ENCODE measurements at regions not wholly inside any gene's neighbourhood (a gene's known extent, or its start where the extent isn't known, plus 50 kb on each side); places are given as distances from the start of the nearest gene placed in this dataset.

GRCh38 chr17:33689725-33690124, 396.6 kb upstream of the ASIC2 start:
- no peak for DNase-seq (ENCODE audit: low spot score)
- Histone ChIP-seq H3K4me1 (ENCODE audit: control insufficient read depth in 4 of 4, insufficient read depth in 4 of 4, low read length in 3 of 4) (no peaks in the 10 kb centered on the region), H3K4me3 (ENCODE audit: low read depth in 1 of 3, low read length in 3 of 3) (no peak overlapping the region), H3K36me3 (ENCODE audit: control insufficient read depth in 4 of 4, insufficient read depth in 3 of 4, low read depth in 1 of 4, low read length in 3 of 4) (no peaks in the 10 kb centered on the region), H3K27me3 (ENCODE audit: control insufficient read depth in 4 of 4, insufficient read depth in 4 of 4, low read length in 3 of 4) (peaks cover 0 to 4% (median 0%) of the 10 kb centered on the region in 4 donors), H3K9ac (ENCODE audit: low read depth in 1 of 2, low read length in 2 of 2) (no peak overlapping the region), H3K27ac (ENCODE audit: low read depth in 1 of 2, low read length in 2 of 2) (no peak overlapping the region), H3K9me3 (ENCODE audit: control insufficient read depth in 4 of 4, low read length in 3 of 4) (no peaks in the 10 kb centered on the region)
- 69% methylated on average over 2 of the region's 2 CpGs for WGBS
- TF ChIP-seq NR2F2 (IDR thresholded peaks at IDR 0.05) (no peak), FOXA2 (IDR thresholded peaks at IDR 0.05) (no peak), FOXA1 (IDR thresholded peaks at IDR 0.05) (no peak), GABPA (IDR thresholded peaks at IDR 0.05 in 1 of 2, conservative IDR thresholded peaks at IDR 0.05 in 1 of 2) (no peak), HNF4A (conservative IDR thresholded peaks at IDR 0.05) (no peak), JUND (IDR thresholded peaks at IDR 0.05) (no peak), ATF3 (IDR thresholded peaks at IDR 0.05) (no peak)

GRCh38 chr17:33695431-33695830, 402.3 kb upstream of the ASIC2 start:
- Histone ChIP-seq H3K27me3 (ENCODE audit: control insufficient read depth in 4 of 4, insufficient read depth in 4 of 4, low read length in 3 of 4) (no peaks in the 10 kb centered on the region), H3K27ac (ENCODE audit: low read depth in 1 of 2, low read length in 2 of 2) (no peak overlapping the region), H3K9ac (ENCODE audit: low read depth in 1 of 2, low read length in 2 of 2) (no peak overlapping the region), H3K4me1 (ENCODE audit: control insufficient read depth in 4 of 4, insufficient read depth in 4 of 4, low read length in 3 of 4) (no peaks in the 10 kb centered on the region), H3K4me3 (ENCODE audit: low read depth in 1 of 3, low read length in 3 of 3) (no peak overlapping the region), H3K9me3 (ENCODE audit: control insufficient read depth in 4 of 4, low read length in 3 of 4) (no peaks in the 10 kb centered on the region), H3K36me3 (ENCODE audit: control insufficient read depth in 4 of 4, insufficient read depth in 3 of 4, low read depth in 1 of 4, low read length in 3 of 4) (no peaks in the 10 kb centered on the region)
- TF ChIP-seq FOXA1 (IDR thresholded peaks at IDR 0.05) (no peak), RXRA (IDR thresholded peaks at IDR 0.05) (no peak), RAD21 (IDR thresholded peaks at IDR 0.05) (no peak), GABPA (IDR thresholded peaks at IDR 0.05 in 1 of 2, conservative IDR thresholded peaks at IDR 0.05 in 1 of 2) (no peak), FOXA2 (IDR thresholded peaks at IDR 0.05) (no peak), YY1 (IDR thresholded peaks at IDR 0.05) (no peak), CTCF (IDR thresholded peaks at IDR 0.05; ENCODE audit: low read depth, low read length, missing input control) (no peak), NR2F2 (IDR thresholded peaks at IDR 0.05) (no peak), HNF4G (IDR thresholded peaks at IDR 0.05) (no peak), HNF4A (conservative IDR thresholded peaks at IDR 0.05) (no peak), EGR1 (IDR thresholded peaks at IDR 0.05; ENCODE audit: low read depth in 2 of 2) (no peak), ZBTB33 (IDR thresholded peaks at IDR 0.05) (no peak), TAF1 (conservative IDR thresholded peaks at IDR 0.05) (no peak), SP1 (IDR thresholded peaks at IDR 0.05) (no peak), MAX (IDR thresholded peaks at IDR 0.05) (no peak), ATF3 (IDR thresholded peaks at IDR 0.05) (no peak), JUND (IDR thresholded peaks at IDR 0.05) (no peak), REST (IDR thresholded peaks at IDR 0.05) (no peak)
- DNase-seq (ENCODE audit: low spot score) = no peak

Measured in liver (tissue), 8 donors.